ENCODE measurements at regions not wholly inside any gene's neighbourhood (a gene's known extent, or its start where the extent isn't known, plus 50 kb on each side); places are given as distances from the start of the nearest gene placed in this dataset.

DNA sequence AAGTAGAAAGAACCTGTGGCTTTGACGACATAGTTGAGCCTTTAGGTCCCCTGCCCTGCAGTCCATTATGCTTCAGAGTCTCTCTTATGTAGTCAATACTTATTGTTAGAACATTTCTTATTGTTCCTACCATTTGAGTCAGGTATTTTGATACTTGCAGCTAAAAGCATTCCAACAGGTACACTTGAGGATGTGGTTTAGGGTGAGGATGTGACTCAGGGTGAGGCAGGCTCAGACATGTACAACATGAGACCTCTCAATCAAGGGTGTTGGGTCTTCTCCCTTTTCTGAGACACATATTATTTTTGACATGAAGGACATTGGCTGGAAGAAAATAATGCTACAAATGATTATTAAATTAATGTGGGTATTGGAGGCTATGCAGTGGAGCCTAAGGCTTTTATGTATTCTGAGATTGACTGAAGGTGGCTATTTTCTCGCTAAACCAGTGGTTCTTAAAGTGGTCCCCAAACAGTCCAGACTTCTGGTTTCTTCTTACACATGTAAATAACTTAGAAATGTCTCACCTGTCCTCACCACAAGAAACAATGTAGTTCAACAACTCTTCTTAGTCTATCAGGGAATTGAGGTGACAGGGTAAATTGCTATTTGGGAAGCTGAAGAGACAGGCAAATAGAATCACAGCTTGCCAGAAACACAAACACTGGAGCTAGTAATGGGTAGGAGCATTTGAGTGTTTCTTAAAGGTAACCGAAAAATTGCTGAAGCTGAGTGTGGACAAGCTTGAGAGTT, 135.5 kb upstream of the ZPLD1 start (continued):
- TF ChIP-seq TERF1 (CRISPR knock-in tag; IDR thresholded peaks at IDR 0.05) (no peak), SNAPC2 (CRISPR knock-in tag; IDR thresholded peaks at IDR 0.05) (no peak)

DNA sequence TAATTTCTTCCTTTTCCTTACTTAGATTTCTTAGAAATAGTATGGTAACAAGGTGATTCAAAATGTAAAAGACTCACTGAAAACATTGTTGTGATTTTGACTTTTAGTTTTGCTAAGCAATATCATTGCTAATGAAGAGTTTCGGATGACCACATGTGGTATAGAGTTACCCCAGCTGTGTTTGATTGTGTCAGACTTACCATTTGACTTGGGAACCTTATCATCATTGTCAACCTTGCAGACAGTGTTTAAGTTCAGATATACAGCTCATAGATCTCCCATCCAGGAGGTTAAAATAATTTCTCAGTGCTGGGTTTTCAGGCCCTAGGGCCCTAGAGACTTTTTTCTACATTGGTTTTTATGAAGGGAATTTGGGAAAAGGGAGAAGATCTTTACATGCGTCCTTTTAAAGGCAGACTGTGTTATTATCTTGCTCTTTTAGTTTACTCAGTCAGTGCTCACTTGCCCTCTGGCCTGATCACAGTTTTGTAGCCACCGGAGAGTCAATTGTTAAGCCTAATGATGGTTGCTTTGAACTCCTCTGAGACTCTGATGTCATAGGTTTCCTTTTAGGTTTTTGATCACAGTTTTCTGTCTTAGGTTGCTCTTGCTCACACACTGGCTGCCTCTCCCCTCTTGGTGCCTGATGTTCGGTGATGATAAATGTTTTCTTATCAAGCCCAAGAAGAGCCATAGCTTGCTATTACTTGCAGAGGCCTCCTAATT, 133.5 kb upstream of the ZPLD1 start:
- Histone ChIP-seq H3K9me3 (ENCODE audit: low read length) (no peaks in the 10 kb centered on the region), H3K27ac (ENCODE audit: extremely low read length, insufficient read depth, low read length) (no peak overlapping the region), H3K9ac (ENCODE audit: insufficient read depth, low read depth, low read length) (no peak overlapping the region), H3K27me3 (ENCODE audit: control insufficient read depth in 1 of 2, insufficient read depth in 2 of 2, low read length in 2 of 2) (no peaks in the 10 kb centered on the region), H3K4me2 (ENCODE audit: low read depth, low read length) (no peak overlapping the region), H2AFZ (ENCODE audit: low read length) (no peak overlapping the region), H4K20me1 (ENCODE audit: insufficient read depth, low read length) (no peaks in the 10 kb centered on the region), H3K79me2 (ENCODE audit: insufficient read depth, low read length) (no peaks in the 10 kb centered on the region), H3K36me3 (replicated peaks in 1 of 2; ENCODE audit: control insufficient read depth in 1 of 2, insufficient read depth in 2 of 2, low read length in 2 of 2) (no peaks in the 10 kb centered on the region), H3K4me1 (ENCODE audit: insufficient read depth, low read length) (no peaks in the 10 kb centered on the region), H3K4me3 (replicated peaks in 1 of 3; ENCODE audit: insufficient read depth in 1 of 3, low read depth in 2 of 3, low read length in 3 of 3) (no peak overlapping the region)
- no peak for DNase-seq (ENCODE audit: low spot score)
- 4% methylated on average over 4 of the region's 4 CpGs for WGBS (ENCODE audit: low lambda C conversion rate)
- no peak for TF ChIP-seq ZNF724P (CRISPR knock-in tag; IDR thresholded peaks at IDR 0.05; ENCODE audit: borderline replicate concordance)
- no peak for TF ChIP-seq FOXO1 (CRISPR knock-in tag; IDR thresholded peaks at IDR 0.05)
- no peak for TF ChIP-seq ZSCAN29 (CRISPR knock-in tag; conservative IDR thresholded peaks at IDR 0.05)
- no peak for TF ChIP-seq ZMAT5 (CRISPR knock-in tag; IDR thresholded peaks at IDR 0.05; ENCODE audit: borderline replicate concordance, low read depth)
- TF ChIP-seq SMARCE1 (IDR thresholded peaks at IDR 0.05; ENCODE audit: borderline replicate concordance) = no peak
- TF ChIP-seq NFAT5 (CRISPR knock-in tag; IDR thresholded peaks at IDR 0.05) = no peak
- no peak for TF ChIP-seq ZFAT (CRISPR knock-in tag; conservative IDR thresholded peaks at IDR 0.05)
- no peak for TF ChIP-seq CHD2 (IDR thresholded peaks at IDR 0.05; ENCODE audit: low read depth, low read length)
- TF ChIP-seq TBX3 (IDR thresholded peaks at IDR 0.05; ENCODE audit: borderline replicate concordance) = no peak
- no peak for TF ChIP-seq CREBL2 (CRISPR knock-in tag; IDR thresholded peaks at IDR 0.05; ENCODE audit: borderline replicate concordance)
- no peak for TF ChIP-seq HOXD1 (CRISPR knock-in tag; IDR thresholded peaks at IDR 0.05)
- TF ChIP-seq, protein P1, sequence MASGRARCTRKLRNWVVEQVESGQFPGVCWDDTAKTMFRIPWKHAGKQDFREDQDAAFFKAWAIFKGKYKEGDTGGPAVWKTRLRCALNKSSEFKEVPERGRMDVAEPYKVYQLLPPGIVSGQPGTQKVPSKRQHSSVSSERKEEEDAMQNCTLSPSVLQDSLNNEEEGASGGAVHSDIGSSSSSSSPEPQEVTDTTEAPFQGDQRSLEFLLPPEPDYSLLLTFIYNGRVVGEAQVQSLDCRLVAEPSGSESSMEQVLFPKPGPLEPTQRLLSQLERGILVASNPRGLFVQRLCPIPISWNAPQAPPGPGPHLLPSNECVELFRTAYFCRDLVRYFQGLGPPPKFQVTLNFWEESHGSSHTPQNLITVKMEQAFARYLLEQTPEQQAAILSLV (CRISPR knock-in tag; IDR thresholded peaks at IDR 0.05; ENCODE audit: borderline replicate concordance) = no peak
- intact Hi-C loops (cut with micrococcal nuclease; ENCODE audit: unreplicated experiment) = no loop called here
- no peak for ATAC-seq
- no TSS peak for BruUV-seq (replicated peaks)
- CTCF ChIA-PET (ENCODE audit: low intra/inter-chr PET ratio, low total read pairs) = no interaction called here
- in situ Hi-C loops (cut with HindIII; ENCODE audit: extremely low pct_ligation_motif_present, low pct_unique_long_range_greater_than_20kb) = no loop called here
- FAIRE-seq = no peak
- POLR2A ChIA-PET = no interaction called here
